ENCODE measurements at regions not wholly inside any gene's neighbourhood (a gene's known extent, or its start where the extent isn't known, plus 50 kb on each side); places are given as distances from the start of the nearest gene placed in this dataset.

DNA sequence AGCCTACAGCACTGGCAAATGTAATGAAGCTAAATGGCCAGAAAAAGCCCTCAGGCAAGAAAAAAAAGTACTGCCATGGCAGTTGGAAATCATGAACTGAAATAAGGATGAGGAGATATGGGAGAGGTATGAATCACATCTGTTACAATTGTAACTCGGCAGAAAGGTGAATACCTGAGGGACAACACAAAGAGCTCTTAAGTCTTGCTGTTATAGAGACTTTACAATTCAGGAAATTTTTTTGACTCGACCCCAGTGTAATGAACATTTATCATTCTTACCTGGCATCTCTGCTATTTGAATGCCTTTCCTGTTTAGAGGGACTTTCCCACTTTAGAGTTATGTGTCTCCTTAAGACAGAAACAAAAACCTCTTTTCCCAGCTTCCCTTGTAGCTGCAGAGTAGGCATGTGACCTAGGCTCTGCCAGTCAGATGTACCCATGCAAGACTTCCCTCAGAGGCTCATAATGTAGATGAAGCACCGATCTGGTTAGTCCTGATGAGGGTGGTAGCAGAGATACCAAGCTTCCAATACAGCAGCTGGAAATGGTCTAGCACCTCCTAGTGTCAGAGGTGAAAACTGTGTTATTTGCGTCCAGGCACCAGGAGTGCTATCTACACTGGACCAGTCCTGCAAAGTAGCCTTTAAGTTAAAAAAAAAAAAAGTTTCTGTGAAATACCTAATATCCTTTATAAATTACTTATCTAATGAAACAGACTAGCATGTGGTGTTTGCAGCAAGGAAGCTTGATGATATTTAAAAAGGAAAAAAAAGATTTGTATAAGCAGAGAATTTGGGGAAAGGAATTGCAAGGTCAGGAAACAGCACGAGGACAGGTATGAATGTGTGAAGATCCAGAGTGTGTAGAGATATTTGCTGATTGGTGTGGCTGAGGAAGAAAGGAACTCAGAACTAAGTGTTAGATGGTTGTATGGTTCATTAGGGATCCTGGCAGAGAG is 146.9 kb upstream of the SLC1A3 start:
- TF ChIP-seq, protein P1, sequence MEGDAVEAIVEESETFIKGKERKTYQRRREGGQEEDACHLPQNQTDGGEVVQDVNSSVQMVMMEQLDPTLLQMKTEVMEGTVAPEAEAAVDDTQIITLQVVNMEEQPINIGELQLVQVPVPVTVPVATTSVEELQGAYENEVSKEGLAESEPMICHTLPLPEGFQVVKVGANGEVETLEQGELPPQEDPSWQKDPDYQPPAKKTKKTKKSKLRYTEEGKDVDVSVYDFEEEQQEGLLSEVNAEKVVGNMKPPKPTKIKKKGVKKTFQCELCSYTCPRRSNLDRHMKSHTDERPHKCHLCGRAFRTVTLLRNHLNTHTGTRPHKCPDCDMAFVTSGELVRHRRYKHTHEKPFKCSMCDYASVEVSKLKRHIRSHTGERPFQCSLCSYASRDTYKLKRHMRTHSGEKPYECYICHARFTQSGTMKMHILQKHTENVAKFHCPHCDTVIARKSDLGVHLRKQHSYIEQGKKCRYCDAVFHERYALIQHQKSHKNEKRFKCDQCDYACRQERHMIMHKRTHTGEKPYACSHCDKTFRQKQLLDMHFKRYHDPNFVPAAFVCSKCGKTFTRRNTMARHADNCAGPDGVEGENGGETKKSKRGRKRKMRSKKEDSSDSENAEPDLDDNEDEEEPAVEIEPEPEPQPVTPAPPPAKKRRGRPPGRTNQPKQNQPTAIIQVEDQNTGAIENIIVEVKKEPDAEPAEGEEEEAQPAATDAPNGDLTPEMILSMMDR (conservative IDR thresholded peaks at IDR 0.05 in 1 of 2, IDR thresholded peaks at IDR 0.05 in 1 of 2; ENCODE audit: extremely low read depth in 1 of 2, insufficient read depth in 1 of 2, low read depth in 1 of 2, low read length in 2 of 2), result peak; percentile 46 to 54
- no peak for TF ChIP-seq EZH2 (IDR thresholded peaks at IDR 0.05; ENCODE audit: borderline replicate concordance, low read length)

All from mammary epithelial cell (primary cell).